Stimulated activated CD4-positive, alpha-beta T cell treated with anti-CD3 and anti-CD28 coated beads, Interleukin-15, amount 100 ng/mL, for 48 hours (primary cell): ENCODE measurements at regions not wholly inside any gene's neighbourhood (a gene's known extent, or its start where the extent isn't known, plus 50 kb on each side); places are given as distances from the start of the nearest gene placed in this dataset.
"Not testable (repeated sequence)": the region's sequence is repeated elsewhere in the genome, so short reads cannot be mapped to it uniquely, and the experiment has no call there.

ENCODE experiments used
- DNase-seq, 2 donors: peaks; one replicate each; pipeline ENCODE4 v3.0.0-alpha.2; 2020; ENCODE audit warnings: low read depth in 2 of 2

- DNase-seq: no peak
Measured at GRCh38 chr12:5262450-5262849, 169.5 kb upstream of the NTF3 start.

GRCh38 chr12:5262885-5263284, 169.0 kb upstream of the NTF3 start:
- DNase-seq: no peak

GRCh38 chr12:5264006-5264405, 167.9 kb upstream of the NTF3 start:
- no peak for DNase-seq

- no peak for DNase-seq
Measured at GRCh38 chr12:5267603-5268423, 164.1 kb upstream of the NTF3 start.

- DNase-seq: no peak
Measured at GRCh38 chr12:5268424-5269210, 163.3 kb upstream of the NTF3 start.

- DNase-seq: no peak
Measured at GRCh38 chr12:5269846-5270245, 162.1 kb upstream of the NTF3 start.

GRCh38 chr12:5272018-5272785, 159.7 kb upstream of the NTF3 start:
- no peak for DNase-seq

GRCh38 chr12:5273709-5274108, 158.2 kb upstream of the NTF3 start:
- no peak for DNase-seq

- no peak for DNase-seq
Measured at GRCh38 chr12:5276327-5276880, 155.5 kb upstream of the NTF3 start.

- DNase-seq: no peak
Measured at GRCh38 chr12:5280086-5280485, 151.8 kb upstream of the NTF3 start.

GRCh38 chr12:5290368-5290767, 141.5 kb upstream of the NTF3 start:
- not testable (repeated sequence) for DNase-seq

- no peak for DNase-seq
Measured at GRCh38 chr12:5292651-5293050, 139.3 kb upstream of the NTF3 start.

- DNase-seq: no peak
Measured at GRCh38 chr12:5293773-5294172, 138.1 kb upstream of the NTF3 start.

- no peak for DNase-seq
Measured at GRCh38 chr12:5294274-5295070, 137.4 kb upstream of the NTF3 start.

- no peak for DNase-seq
Measured at GRCh38 chr12:5295151-5295550, 136.8 kb upstream of the NTF3 start.

- DNase-seq: no peak
Measured at GRCh38 chr12:5295996-5296395, 135.9 kb upstream of the NTF3 start.

GRCh38 chr12:5301539-5301938, 130.4 kb upstream of the NTF3 start:
- DNase-seq: no peak

- no peak for DNase-seq
Measured at GRCh38 chr12:5305425-5305824, 126.5 kb upstream of the NTF3 start.

GRCh38 chr12:5305886-5306545, 125.9 kb upstream of the NTF3 start:
- DNase-seq: no peak

- no peak for DNase-seq
Measured at GRCh38 chr12:5307065-5307464, 124.8 kb upstream of the NTF3 start.

- no peak for DNase-seq
Measured at GRCh38 chr12:5308216-5308615, 123.7 kb upstream of the NTF3 start.
